GM10266 (cell line): ENCODE measurements at regions not wholly inside any gene's neighbourhood (a gene's known extent, or its start where the extent isn't known, plus 50 kb on each side); places are given as distances from the start of the nearest gene placed in this dataset.

Source experiments
- DNase-seq: peaks from one replicate; pipeline ENCODE4 v3.0.0; 2012; ENCODE audit errors: extremely low spot score
- TF ChIP-seq, protein P1 (sequence below): IDR thresholded peaks from 2 replicates; pipeline ENCODE4 v1.5.1; 2012; ENCODE audit warnings: mild to moderate bottlenecking, low read depth; ENCODE audit not compliant: control insufficient read depth, insufficient read depth; ENCODE audit errors: missing control alignments

- TF ChIP-seq, protein P1, sequence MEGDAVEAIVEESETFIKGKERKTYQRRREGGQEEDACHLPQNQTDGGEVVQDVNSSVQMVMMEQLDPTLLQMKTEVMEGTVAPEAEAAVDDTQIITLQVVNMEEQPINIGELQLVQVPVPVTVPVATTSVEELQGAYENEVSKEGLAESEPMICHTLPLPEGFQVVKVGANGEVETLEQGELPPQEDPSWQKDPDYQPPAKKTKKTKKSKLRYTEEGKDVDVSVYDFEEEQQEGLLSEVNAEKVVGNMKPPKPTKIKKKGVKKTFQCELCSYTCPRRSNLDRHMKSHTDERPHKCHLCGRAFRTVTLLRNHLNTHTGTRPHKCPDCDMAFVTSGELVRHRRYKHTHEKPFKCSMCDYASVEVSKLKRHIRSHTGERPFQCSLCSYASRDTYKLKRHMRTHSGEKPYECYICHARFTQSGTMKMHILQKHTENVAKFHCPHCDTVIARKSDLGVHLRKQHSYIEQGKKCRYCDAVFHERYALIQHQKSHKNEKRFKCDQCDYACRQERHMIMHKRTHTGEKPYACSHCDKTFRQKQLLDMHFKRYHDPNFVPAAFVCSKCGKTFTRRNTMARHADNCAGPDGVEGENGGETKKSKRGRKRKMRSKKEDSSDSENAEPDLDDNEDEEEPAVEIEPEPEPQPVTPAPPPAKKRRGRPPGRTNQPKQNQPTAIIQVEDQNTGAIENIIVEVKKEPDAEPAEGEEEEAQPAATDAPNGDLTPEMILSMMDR, result no peak
- no peak for DNase-seq
Measured at GRCh38 chr4:167544391-167544790, 310.1 kb upstream of the SPOCK3 start.

DNA sequence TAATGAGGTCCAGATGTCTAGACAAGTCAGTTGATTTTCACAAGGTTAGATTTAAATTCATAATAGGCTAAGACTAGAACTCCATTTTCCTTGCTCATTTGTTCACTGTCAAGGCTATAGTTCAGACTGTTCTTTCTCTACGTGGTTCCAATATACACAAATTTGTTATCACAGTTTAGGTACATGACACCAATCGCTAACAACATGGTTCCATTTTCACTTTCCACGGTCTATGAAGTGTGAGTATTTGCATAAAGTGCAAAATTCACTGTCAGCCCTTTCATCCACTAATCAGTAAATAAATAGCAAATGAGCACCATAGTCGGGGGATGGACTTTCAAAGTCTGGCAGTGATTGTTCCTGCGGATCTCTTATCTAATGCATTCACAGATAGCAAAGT lies 315.7 kb upstream of the SPOCK3 start:
- DNase-seq, result no peak
- TF ChIP-seq, protein P1, result no peak

GRCh38 chr4:167555338-167556022 lies 321.2 kb upstream of the SPOCK3 start:
- TF ChIP-seq, protein P1, result no peak
- no peak for DNase-seq

DNA sequence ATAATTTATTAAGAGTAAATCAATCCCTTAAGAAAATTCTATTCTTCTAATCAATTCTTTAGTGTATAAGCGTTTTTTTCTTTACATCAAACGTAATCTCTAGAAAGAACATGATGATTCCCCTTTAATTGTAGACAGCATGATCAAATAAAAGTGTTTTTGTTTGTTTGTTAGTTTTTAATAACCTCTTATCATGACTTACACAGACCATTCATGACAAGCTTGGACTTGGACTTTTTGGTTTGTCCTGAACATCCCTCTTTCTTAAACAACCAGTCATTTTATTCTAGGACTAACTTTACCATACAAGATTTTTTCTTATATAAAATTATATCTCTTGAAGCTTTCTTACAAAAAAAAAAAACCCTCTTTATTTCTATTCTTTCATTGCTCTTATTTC lies 344.6 kb upstream of the SPOCK3 start:
- TF ChIP-seq, protein P1, result no peak
- no peak for DNase-seq

GRCh38 chr4:167581449-167581965 lies 347.2 kb upstream of the SPOCK3 start:
- TF ChIP-seq, protein P1, result no peak

DNA sequence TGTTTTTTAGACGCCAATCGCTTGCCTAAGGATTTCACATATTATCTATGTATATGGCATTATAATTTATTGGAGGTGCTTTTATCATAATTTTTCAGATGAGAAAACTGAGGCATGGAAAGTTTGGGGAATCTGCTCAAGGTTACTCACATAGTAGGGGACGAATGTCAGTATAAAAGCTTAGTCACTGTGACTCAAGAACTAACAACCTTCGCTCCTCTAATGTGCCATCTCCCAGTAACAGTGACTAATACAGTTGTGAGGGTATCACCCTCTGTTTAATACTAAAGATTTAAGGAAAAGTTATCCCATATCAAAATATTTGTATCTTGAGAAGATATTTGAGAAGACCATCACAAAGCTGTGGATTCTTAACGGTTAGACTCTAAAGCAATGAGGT lies 353.1 kb upstream of the SPOCK3 start:
- TF ChIP-seq, protein P1, result no peak
- DNase-seq, result no peak

More at GRCh38 chr4:167581449-167581965, 347.2 kb upstream of the SPOCK3 start:
- DNase-seq, result no peak

DNA sequence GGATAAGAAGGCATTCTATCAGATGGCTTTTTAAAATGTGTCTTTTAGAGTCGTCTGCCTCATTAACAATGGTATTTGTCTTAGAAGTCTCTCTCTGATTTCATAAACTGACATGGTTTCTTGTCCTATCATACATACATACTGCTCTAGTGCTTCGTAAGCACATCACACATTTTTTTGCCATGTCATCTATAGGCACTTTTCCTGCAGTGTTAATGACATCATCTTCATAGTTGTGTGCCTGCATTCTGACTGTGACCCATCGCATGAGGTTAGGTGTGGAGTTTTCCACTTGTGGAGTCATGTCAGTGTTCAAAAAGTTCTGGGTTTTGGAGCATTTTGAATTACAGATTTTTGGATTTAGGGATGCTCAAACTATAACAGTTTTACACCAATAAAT lies 361.6 kb upstream of the SPOCK3 start:
- TF ChIP-seq, protein P1, result no peak
- DNase-seq, result no peak
